ENCODE measurements at regions not wholly inside any gene's neighbourhood (a gene's known extent, or its start where the extent isn't known, plus 50 kb on each side); places are given as distances from the start of the nearest gene placed in this dataset.

- H3K27me3 Mint-ChIP-seq, result no peaks in the 10 kb centered on the region
- no peak overlapping the region for H3K27ac Mint-ChIP-seq
- peaks cover 19% of the 10 kb centered on the region for H3K4me1 Mint-ChIP-seq
- H3K9me3 Mint-ChIP-seq, result no peaks in the 10 kb centered on the region
- POLR2A ChIA-PET, result no interaction called here
- intact Hi-C loops (cut with micrococcal nuclease), result no loop called here
- DNase-seq (no peak), ATAC-seq (ENCODE audit: low read depth) (peak; percentile 42)
- no peak overlapping the region for H3K4me3 Mint-ChIP-seq
- TF ChIP-seq CTCF (IDR thresholded peaks at IDR 0.05), result no peak
- CTCF ChIA-PET, result interaction anchor here (1.3 kb wide), 1 partner anchor 58 kb away, joined by 4 read pairs; no protein-coding TSS in a partner anchor
- no peaks in the 10 kb centered on the region for H3K36me3 Mint-ChIP-seq (ENCODE audit: low read depth)
These were observed 388.7 kb upstream of the PMFBP1 start for GRCh38 chr16:72560617-72561016.

- intact Hi-C loops (cut with micrococcal nuclease), result no loop called here
- no peak for TF ChIP-seq CTCF (IDR thresholded peaks at IDR 0.05)
- Mint-ChIP-seq H3K9me3 (no peaks in the 10 kb centered on the region), H3K4me1 (peaks cover 18% of the 10 kb centered on the region), H3K36me3 (ENCODE audit: low read depth) (no peaks in the 10 kb centered on the region), H3K4me3 (no peak overlapping the region), H3K27me3 (no peaks in the 10 kb centered on the region), H3K27ac (no peak overlapping the region)
- ChIA-PET POLR2A (no interaction called here), CTCF (no interaction called here)
- no peak for DNase-seq
- no peak for ATAC-seq (ENCODE audit: low read depth)
These were observed 386.5 kb upstream of the PMFBP1 start for GRCh38 chr16:72558501-72558900.

GRCh38 chr16:72554935-72555334, 383.0 kb upstream of the PMFBP1 start:
- H3K9me3 Mint-ChIP-seq, result peaks cover 3% of the 10 kb centered on the region
- H3K27me3 Mint-ChIP-seq, result no peaks in the 10 kb centered on the region
- ATAC-seq (ENCODE audit: low read depth), result no peak
- no peak overlapping the region for H3K27ac Mint-ChIP-seq
- ChIA-PET CTCF (no interaction called here), POLR2A (no interaction called here)
- H3K4me1 Mint-ChIP-seq, result peaks cover 5% of the 10 kb centered on the region
- DNase-seq, result no peak
- no peak for TF ChIP-seq CTCF (IDR thresholded peaks at IDR 0.05)
- intact Hi-C loops (cut with micrococcal nuclease), result no loop called here
- H3K36me3 Mint-ChIP-seq (ENCODE audit: low read depth), result peaks cover 3% of the 10 kb centered on the region
- H3K4me3 Mint-ChIP-seq, result no peak overlapping the region

GRCh38 chr16:72552654-72553053, 380.7 kb upstream of the PMFBP1 start:
- no peaks in the 10 kb centered on the region for H3K27me3 Mint-ChIP-seq
- H3K4me3 Mint-ChIP-seq, result no peak overlapping the region
- no peak overlapping the region for H3K27ac Mint-ChIP-seq
- H3K9me3 Mint-ChIP-seq, result peaks cover 5% of the 10 kb centered on the region
- no peak for TF ChIP-seq CTCF (IDR thresholded peaks at IDR 0.05)
- DNase-seq, result no peak
- no peaks in the 10 kb centered on the region for H3K4me1 Mint-ChIP-seq
- ChIA-PET CTCF (no interaction called here), POLR2A (no interaction called here)
- peaks cover 8% of the 10 kb centered on the region for H3K36me3 Mint-ChIP-seq (ENCODE audit: low read depth)
- intact Hi-C loops (cut with micrococcal nuclease), result no loop called here
- no peak for ATAC-seq (ENCODE audit: low read depth)

GRCh38 chr16:72551649-72552048, 379.7 kb upstream of the PMFBP1 start:
- Mint-ChIP-seq H3K27ac (no peak overlapping the region), H3K27me3 (no peaks in the 10 kb centered on the region), H3K9me3 (peaks cover 5% of the 10 kb centered on the region), H3K4me3 (no peak overlapping the region), H3K36me3 (ENCODE audit: low read depth) (peaks cover 8% of the 10 kb centered on the region), H3K4me1 (no peaks in the 10 kb centered on the region)
- CTCF ChIA-PET, result no interaction called here
- DNase-seq, result no peak
- POLR2A ChIA-PET, result no interaction called here
- ATAC-seq (ENCODE audit: low read depth), result no peak
- TF ChIP-seq CTCF (IDR thresholded peaks at IDR 0.05), result no peak
- intact Hi-C loops (cut with micrococcal nuclease), result no loop called here
